CD4-positive, alpha-beta T cell treated with Interleukin-17A for 4 hours (primary cell): ENCODE measurements at regions not wholly inside any gene's neighbourhood (a gene's known extent, or its start where the extent isn't known, plus 50 kb on each side); places are given as distances from the start of the nearest gene placed in this dataset.
"Not testable (repeated sequence)": the region's sequence is repeated elsewhere in the genome, so short reads cannot be mapped to it uniquely, and the experiment has no call there.

Experiments used
- DNase-seq: peaks from one replicate; pipeline ENCODE4 v3.0.0-alpha.2; 2020; ENCODE audit warnings: mixed read lengths

- DNase-seq = no peak
Measured at GRCh38 chr12:107826276-107826675, 51.8 kb downstream of the ASCL4 start.

GRCh38 chr12:107829271-107829670 lies 54.8 kb downstream of the ASCL4 start:
- DNase-seq = no peak

GRCh38 chr12:107832441-107832840 lies 57.9 kb downstream of the ASCL4 start:
- DNase-seq = no peak

- DNase-seq = no peak
Measured at GRCh38 chr12:107840186-107840585, 65.7 kb downstream of the ASCL4 start.

GRCh38 chr12:107843351-107844311 lies 69.1 kb downstream of the ASCL4 start:
- DNase-seq = no peak

- no peak for DNase-seq
Measured at GRCh38 chr12:107844312-107844921, 69.9 kb downstream of the ASCL4 start.

- DNase-seq = no peak
Measured at GRCh38 chr12:107845226-107845979, 70.9 kb downstream of the ASCL4 start.

GRCh38 chr12:107845980-107846659 lies 71.6 kb downstream of the ASCL4 start:
- no peak for DNase-seq

- no peak for DNase-seq
Measured at GRCh38 chr12:107847430-107847829, 72.9 kb downstream of the ASCL4 start.

GRCh38 chr12:107847830-107848229 lies 73.3 kb downstream of the ASCL4 start:
- no peak for DNase-seq

- no peak for DNase-seq
Measured at GRCh38 chr12:107853479-107853878, 79.0 kb downstream of the ASCL4 start.

- DNase-seq = no peak
Measured at GRCh38 chr12:107855471-107855870, 81.0 kb downstream of the ASCL4 start.

GRCh38 chr12:107856096-107856495 lies 81.6 kb downstream of the ASCL4 start:
- DNase-seq = no peak

GRCh38 chr12:107857191-107857590 lies 82.7 kb downstream of the ASCL4 start:
- DNase-seq = no peak

- DNase-seq = no peak
Measured at GRCh38 chr12:107859367-107859766, 84.9 kb downstream of the ASCL4 start.

- DNase-seq = no peak
Measured at GRCh38 chr12:107864235-107864634, 89.7 kb downstream of the ASCL4 start.

GRCh38 chr12:107864727-107865126 lies 90.2 kb downstream of the ASCL4 start:
- DNase-seq = not testable (repeated sequence)

GRCh38 chr12:107873223-107873622 lies 98.7 kb downstream of the ASCL4 start:
- DNase-seq = no peak

GRCh38 chr12:107875786-107876185 lies 101.3 kb downstream of the ASCL4 start:
- no peak for DNase-seq

GRCh38 chr12:107884769-107885694 lies 110.5 kb downstream of the ASCL4 start:
- peak; percentile 36 for DNase-seq

GRCh38 chr12:107888789-107889188 lies 114.3 kb downstream of the ASCL4 start:
- no peak for DNase-seq

GRCh38 chr12:107891967-107892366 lies 117.5 kb downstream of the ASCL4 start:
- no peak for DNase-seq
